UCSD-AML1 (cell line): ENCODE measurements at regions not wholly inside any gene's neighbourhood (a gene's known extent, or its start where the extent isn't known, plus 50 kb on each side); places are given as distances from the start of the nearest gene placed in this dataset.
"Not testable (repeated sequence)": the region's sequence is repeated elsewhere in the genome, so short reads cannot be mapped to it uniquely, and the experiment has no call there.

Experiments used
- DNase-seq: peaks from one replicate; lab custom pipeline; 2025; ENCODE audit not compliant: unreplicated experiment; lab: John Stamatoyannopoulos, UW

- no peak for DNase-seq
Measured at GRCh38 chr18:39188278-39188677, 1622.7 kb upstream of the CELF4 start.

GRCh38 chr18:39186008-39186407 is 1620.4 kb upstream of the CELF4 start:
- no peak for DNase-seq

GRCh38 chr18:39184176-39184575 is 1618.6 kb upstream of the CELF4 start:
- DNase-seq: no peak

- DNase-seq: no peak
Measured at GRCh38 chr18:39178166-39178565, 1612.6 kb upstream of the CELF4 start.

- DNase-seq: no peak
Measured at GRCh38 chr18:39172695-39173421, 1607.3 kb upstream of the CELF4 start.

GRCh38 chr18:39168723-39169122 is 1603.1 kb upstream of the CELF4 start:
- DNase-seq: no peak

GRCh38 chr18:39167990-39168389 is 1602.4 kb upstream of the CELF4 start:
- no peak for DNase-seq

GRCh38 chr18:39166776-39167175 is 1601.2 kb upstream of the CELF4 start:
- no peak for DNase-seq

GRCh38 chr18:39162013-39162827 is 1596.6 kb upstream of the CELF4 start:
- DNase-seq: no peak

- DNase-seq: no peak
Measured at GRCh38 chr18:39149211-39149806, 1583.7 kb upstream of the CELF4 start.

GRCh38 chr18:39134255-39134654 is 1568.7 kb upstream of the CELF4 start:
- no peak for DNase-seq

- DNase-seq: not testable (repeated sequence)
Measured at GRCh38 chr18:39127538-39127937, 1561.9 kb upstream of the CELF4 start.

GRCh38 chr18:39113790-39114189 is 1548.2 kb upstream of the CELF4 start:
- no peak for DNase-seq

- DNase-seq: no peak
Measured at GRCh38 chr18:39105104-39105503, 1539.5 kb upstream of the CELF4 start.

- DNase-seq: no peak
Measured at GRCh38 chr18:39072970-39073369, 1507.4 kb upstream of the CELF4 start.

GRCh38 chr18:39062426-39062825 is 1496.8 kb upstream of the CELF4 start:
- no peak for DNase-seq

GRCh38 chr18:39058386-39059000 is 1492.9 kb upstream of the CELF4 start:
- no peak for DNase-seq

- no peak for DNase-seq
Measured at GRCh38 chr18:39057423-39058064, 1491.9 kb upstream of the CELF4 start.

- DNase-seq: no peak
Measured at GRCh38 chr18:39053571-39053970, 1488.0 kb upstream of the CELF4 start.

GRCh38 chr18:39051013-39051412 is 1485.4 kb upstream of the CELF4 start:
- DNase-seq: no peak

GRCh38 chr18:39039813-39040212 is 1474.2 kb upstream of the CELF4 start:
- no peak for DNase-seq
